Astrocyte (in vitro differentiated cells and primary cell): ENCODE measurements at regions not wholly inside any gene's neighbourhood (a gene's known extent, or its start where the extent isn't known, plus 50 kb on each side); places are given as distances from the start of the nearest gene placed in this dataset.
"Not testable (repeated sequence)": the region's sequence is repeated elsewhere in the genome, so short reads cannot be mapped to it uniquely, and the experiment has no call there.

Source experiments
- DNase-seq: peaks from one replicate; pipeline ENCODE4 v3.0.0-alpha.2; 2010; ENCODE audit warnings: low read depth
- FAIRE-seq: peaks from 2 replicates; lab custom pipeline; 2011; peaks lifted over from hg19 to GRCh38; lab: Jason Lieb, UNC
- H2AFZ ChIP-seq: 2 replicates; pipeline ENCODE4 v1.6.0; 2012; ENCODE audit warnings: low read depth, low read length, inconsistent platforms
- H3K27ac ChIP-seq: 2 replicates; pipeline ENCODE4 v1.5.1; 2011; ENCODE audit warnings: low read depth, low read length, inconsistent platforms
- H3K27me3 ChIP-seq: 2 replicates; pipeline ENCODE4 v1.6.0; 2011; ENCODE audit warnings: low read length, inconsistent platforms; ENCODE audit not compliant: insufficient read depth
- H3K36me3 ChIP-seq: 2 replicates; pipeline ENCODE4 v1.5.1; 2011; ENCODE audit warnings: low read length, inconsistent platforms; ENCODE audit not compliant: insufficient read depth
- H3K4me1 ChIP-seq: 2 replicates; pipeline ENCODE4 v1.5.1; 2011; ENCODE audit warnings: low read length, inconsistent platforms; ENCODE audit not compliant: insufficient read depth
- H3K4me2 ChIP-seq: 2 replicates; pipeline ENCODE4 v1.6.0; 2012; ENCODE audit warnings: low read length, inconsistent platforms
- H3K4me3 ChIP-seq: 2 replicates; pipeline ENCODE4 v1.5.1; 2011; ENCODE audit warnings: low read depth, mild to moderate bottlenecking, low read length, inconsistent platforms; ENCODE audit not compliant: insufficient read depth
- H3K79me2 ChIP-seq: 2 replicates; pipeline ENCODE4 v1.6.0; 2012; ENCODE audit warnings: mild to moderate bottlenecking, low read length, inconsistent platforms; ENCODE audit not compliant: insufficient read depth
- H3K9ac ChIP-seq: 2 replicates; pipeline ENCODE4 v1.6.0; 2012; ENCODE audit warnings: mild to moderate bottlenecking, low read length, inconsistent platforms
- H3K9me3 ChIP-seq: 2 replicates; pipeline ENCODE4 v1.5.1; 2012; ENCODE audit warnings: low read depth, mild to moderate bottlenecking, low read length, inconsistent platforms; ENCODE audit not compliant: insufficient read depth
- H4K20me1 ChIP-seq: 2 replicates; pipeline ENCODE4 v1.6.0; 2012; ENCODE audit warnings: low read length, inconsistent platforms; ENCODE audit not compliant: insufficient read depth
- H3K27ac Mint-ChIP-seq: one replicate; pipeline ENCODE4 v1.8.0; 2021; ENCODE audit warnings: mild to moderate bottlenecking, mixed read lengths; ENCODE audit not compliant: unreplicated experiment
- H3K27me3 Mint-ChIP-seq: one replicate; pipeline ENCODE4 v1.8.0; 2021; ENCODE audit warnings: low read depth, mixed read lengths; ENCODE audit not compliant: unreplicated experiment
- H3K36me3 Mint-ChIP-seq: one replicate; pipeline ENCODE4 v1.8.0; 2021; ENCODE audit warnings: low read depth, mixed read lengths; ENCODE audit not compliant: unreplicated experiment
- H3K4me1 Mint-ChIP-seq: one replicate; pipeline ENCODE4 v1.8.0; 2021; ENCODE audit warnings: low read depth, mixed read lengths; ENCODE audit not compliant: unreplicated experiment
- H3K4me3 Mint-ChIP-seq: one replicate; pipeline ENCODE4 v1.8.0; 2021; ENCODE audit warnings: mild to moderate bottlenecking, moderate library complexity, mixed read lengths; ENCODE audit not compliant: unreplicated experiment
- H3K9me3 Mint-ChIP-seq: one replicate; pipeline ENCODE4 v1.8.0; 2021; ENCODE audit warnings: mild to moderate bottlenecking, mixed read lengths; ENCODE audit not compliant: unreplicated experiment
- EZH2 ChIP-seq: IDR thresholded peaks from 2 replicates; pipeline ENCODE4 v1.6.1; 2012; ENCODE audit warnings: mild to moderate bottlenecking, low read length, inconsistent platforms; ENCODE audit not compliant: insufficient read depth
- TF ChIP-seq, protein P1 (sequence below): IDR thresholded peaks from 2 replicates; pipeline ENCODE4 v1.5.1; 2011; ENCODE audit warnings: low read depth, mild to moderate bottlenecking, inconsistent platforms, low read length, moderate library complexity; ENCODE audit not compliant: insufficient read depth

GRCh38 chr7:1301882-1302251 lies 69.2 kb downstream of the UNCX start:
- H3K27ac ChIP-seq, result no peak overlapping the region
- H4K20me1 ChIP-seq, result no peaks in the 10 kb centered on the region
- no peak overlapping the region for H3K9ac ChIP-seq
- H3K27me3 ChIP-seq, result peaks cover 11% of the 10 kb centered on the region
- no peaks in the 10 kb centered on the region for H3K79me2 ChIP-seq
- Mint-ChIP-seq H3K4me3 (no peak overlapping the region), H3K27me3 (peaks cover 30% of the 10 kb centered on the region), H3K4me1 (no peaks in the 10 kb centered on the region), H3K27ac (no peak overlapping the region), H3K9me3 (no peaks in the 10 kb centered on the region), H3K36me3 (no peaks in the 10 kb centered on the region)
- DNase-seq, result no peak
- H3K4me3 ChIP-seq, result no peak overlapping the region
- no peaks in the 10 kb centered on the region for H3K9me3 ChIP-seq
- H2AFZ ChIP-seq, result no peak overlapping the region
- no peaks in the 10 kb centered on the region for H3K36me3 ChIP-seq
- TF ChIP-seq EZH2, result no peak
- H3K4me2 ChIP-seq, result no peak overlapping the region
- H3K4me1 ChIP-seq, result no peaks in the 10 kb centered on the region
- no peak for FAIRE-seq

DNA sequence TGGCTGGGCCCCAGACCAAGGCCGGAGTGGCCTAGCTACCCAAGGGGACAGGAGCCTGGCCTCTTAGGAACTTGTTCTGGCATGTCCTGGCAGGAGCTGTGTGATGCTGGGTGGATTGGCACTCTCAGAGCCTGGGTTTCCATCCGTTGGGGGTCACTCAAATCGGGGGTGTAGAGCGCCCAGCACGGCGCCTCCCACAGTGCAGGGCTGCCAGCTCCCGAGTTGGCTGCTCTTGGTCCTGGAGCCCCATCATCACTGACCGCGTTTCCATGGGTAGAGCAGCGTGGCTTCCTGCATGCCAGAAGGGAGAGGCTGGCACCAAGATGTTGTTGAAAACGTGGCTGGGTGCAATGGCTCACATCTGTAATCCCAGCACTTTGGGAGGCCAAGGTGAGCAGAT lies 70.3 kb downstream of the UNCX start:
- DNase-seq (no peak), FAIRE-seq (no peak)
- Histone ChIP-seq H3K27ac (no peak overlapping the region), H3K4me1 (no peaks in the 10 kb centered on the region), H3K27me3 (peaks cover 5% of the 10 kb centered on the region), H3K4me3 (no peak overlapping the region), H3K36me3 (no peaks in the 10 kb centered on the region), H3K79me2 (no peaks in the 10 kb centered on the region), H3K4me2 (no peak overlapping the region), H2AFZ (no peak overlapping the region), H3K9me3 (no peaks in the 10 kb centered on the region), H4K20me1 (no peaks in the 10 kb centered on the region), H3K9ac (no peak overlapping the region)
- H3K4me3 Mint-ChIP-seq, result no peak overlapping the region
- H3K27me3 Mint-ChIP-seq, result peaks cover 28% of the 10 kb centered on the region
- H3K36me3 Mint-ChIP-seq, result no peaks in the 10 kb centered on the region
- H3K27ac Mint-ChIP-seq, result no peak overlapping the region
- H3K9me3 Mint-ChIP-seq, result peaks cover under 1% of the 10 kb centered on the region
- no peaks in the 10 kb centered on the region for H3K4me1 Mint-ChIP-seq
- TF ChIP-seq, protein P1, sequence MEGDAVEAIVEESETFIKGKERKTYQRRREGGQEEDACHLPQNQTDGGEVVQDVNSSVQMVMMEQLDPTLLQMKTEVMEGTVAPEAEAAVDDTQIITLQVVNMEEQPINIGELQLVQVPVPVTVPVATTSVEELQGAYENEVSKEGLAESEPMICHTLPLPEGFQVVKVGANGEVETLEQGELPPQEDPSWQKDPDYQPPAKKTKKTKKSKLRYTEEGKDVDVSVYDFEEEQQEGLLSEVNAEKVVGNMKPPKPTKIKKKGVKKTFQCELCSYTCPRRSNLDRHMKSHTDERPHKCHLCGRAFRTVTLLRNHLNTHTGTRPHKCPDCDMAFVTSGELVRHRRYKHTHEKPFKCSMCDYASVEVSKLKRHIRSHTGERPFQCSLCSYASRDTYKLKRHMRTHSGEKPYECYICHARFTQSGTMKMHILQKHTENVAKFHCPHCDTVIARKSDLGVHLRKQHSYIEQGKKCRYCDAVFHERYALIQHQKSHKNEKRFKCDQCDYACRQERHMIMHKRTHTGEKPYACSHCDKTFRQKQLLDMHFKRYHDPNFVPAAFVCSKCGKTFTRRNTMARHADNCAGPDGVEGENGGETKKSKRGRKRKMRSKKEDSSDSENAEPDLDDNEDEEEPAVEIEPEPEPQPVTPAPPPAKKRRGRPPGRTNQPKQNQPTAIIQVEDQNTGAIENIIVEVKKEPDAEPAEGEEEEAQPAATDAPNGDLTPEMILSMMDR, result no peak
- no peak for TF ChIP-seq EZH2

- FAIRE-seq, H2AFZ ChIP-seq, DNase-seq, H3K4me3 Mint-ChIP-seq, H3K9me3 Mint-ChIP-seq, H3K4me1 ChIP-seq, H3K27me3 ChIP-seq, H3K27ac ChIP-seq, H4K20me1 ChIP-seq, H3K36me3 ChIP-seq, H3K9ac ChIP-seq, H3K4me3 ChIP-seq, H3K9me3 ChIP-seq, H3K36me3 Mint-ChIP-seq, H3K79me2 ChIP-seq, H3K27ac Mint-ChIP-seq, H3K4me1 Mint-ChIP-seq, H3K4me2 ChIP-seq: not testable (repeated sequence)
- peaks cover 26% of the 10 kb centered on the region for H3K27me3 Mint-ChIP-seq
Measured at GRCh38 chr7:1304011-1304410, 71.3 kb downstream of the UNCX start.

GRCh38 chr7:1305873-1306272 lies 73.2 kb downstream of the UNCX start:
- no peak overlapping the region for H3K9ac ChIP-seq
- H3K27me3 ChIP-seq, result peaks cover 4% of the 10 kb centered on the region
- DNase-seq, result no peak
- no peaks in the 10 kb centered on the region for H3K79me2 ChIP-seq
- no peaks in the 10 kb centered on the region for H3K36me3 ChIP-seq
- no peaks in the 10 kb centered on the region for H3K4me1 ChIP-seq
- Mint-ChIP-seq H3K36me3 (no peaks in the 10 kb centered on the region), H3K27ac (no peak overlapping the region), H3K27me3 (peaks cover 26% of the 10 kb centered on the region), H3K9me3 (peaks cover 2% of the 10 kb centered on the region), H3K4me3 (no peak overlapping the region), H3K4me1 (no peaks in the 10 kb centered on the region)
- no peaks in the 10 kb centered on the region for H3K9me3 ChIP-seq
- no peak for FAIRE-seq
- H3K4me2 ChIP-seq, result no peak overlapping the region
- no peak overlapping the region for H2AFZ ChIP-seq
- no peak overlapping the region for H3K27ac ChIP-seq
- no peaks in the 10 kb centered on the region for H4K20me1 ChIP-seq
- TF ChIP-seq, protein P1, result no peak
- no peak for TF ChIP-seq EZH2
- no peak overlapping the region for H3K4me3 ChIP-seq
